ENCODE measurements at regions not wholly inside any gene's neighbourhood (a gene's known extent, or its start where the extent isn't known, plus 50 kb on each side); places are given as distances from the start of the nearest gene placed in this dataset.

DNA sequence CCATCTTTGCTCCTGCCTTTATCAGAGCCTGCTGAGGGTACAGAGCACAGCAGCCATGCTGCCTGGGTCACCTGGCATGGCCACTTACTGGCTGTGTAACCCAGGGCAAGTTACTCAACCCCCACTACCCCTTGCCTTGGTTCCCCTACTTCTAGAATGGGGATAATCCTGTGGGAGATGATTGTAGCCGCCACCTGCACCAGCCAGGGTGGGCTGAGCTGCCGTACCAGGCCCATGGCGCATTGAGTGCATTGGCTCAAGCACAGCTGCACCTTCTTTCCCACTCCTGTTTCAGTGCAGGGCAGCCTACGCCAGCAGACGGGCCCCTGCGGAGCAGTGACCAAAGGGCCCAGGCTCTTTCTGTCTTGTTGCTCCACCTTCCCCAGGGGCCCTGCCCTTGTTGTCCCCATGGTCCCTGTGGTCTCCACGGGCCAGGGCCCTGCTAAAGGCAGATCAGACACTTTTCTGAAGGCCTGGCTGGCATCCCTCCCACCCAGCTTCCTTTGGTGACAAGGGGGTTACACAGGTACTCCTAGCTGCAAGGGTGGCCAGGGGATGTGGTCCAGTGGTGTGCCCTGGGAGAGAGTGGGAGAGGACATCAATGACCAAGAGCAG is 159.4 kb upstream of the MLN start:
- TF ChIP-seq, protein P1, sequence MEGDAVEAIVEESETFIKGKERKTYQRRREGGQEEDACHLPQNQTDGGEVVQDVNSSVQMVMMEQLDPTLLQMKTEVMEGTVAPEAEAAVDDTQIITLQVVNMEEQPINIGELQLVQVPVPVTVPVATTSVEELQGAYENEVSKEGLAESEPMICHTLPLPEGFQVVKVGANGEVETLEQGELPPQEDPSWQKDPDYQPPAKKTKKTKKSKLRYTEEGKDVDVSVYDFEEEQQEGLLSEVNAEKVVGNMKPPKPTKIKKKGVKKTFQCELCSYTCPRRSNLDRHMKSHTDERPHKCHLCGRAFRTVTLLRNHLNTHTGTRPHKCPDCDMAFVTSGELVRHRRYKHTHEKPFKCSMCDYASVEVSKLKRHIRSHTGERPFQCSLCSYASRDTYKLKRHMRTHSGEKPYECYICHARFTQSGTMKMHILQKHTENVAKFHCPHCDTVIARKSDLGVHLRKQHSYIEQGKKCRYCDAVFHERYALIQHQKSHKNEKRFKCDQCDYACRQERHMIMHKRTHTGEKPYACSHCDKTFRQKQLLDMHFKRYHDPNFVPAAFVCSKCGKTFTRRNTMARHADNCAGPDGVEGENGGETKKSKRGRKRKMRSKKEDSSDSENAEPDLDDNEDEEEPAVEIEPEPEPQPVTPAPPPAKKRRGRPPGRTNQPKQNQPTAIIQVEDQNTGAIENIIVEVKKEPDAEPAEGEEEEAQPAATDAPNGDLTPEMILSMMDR (IDR thresholded peaks at IDR 0.05; ENCODE audit: borderline replicate concordance, extremely low read depth, low read length, poor library complexity, severe bottlenecking) = no peak
- no peak for TF ChIP-seq EZH2 (IDR thresholded peaks at IDR 0.05; ENCODE audit: borderline replicate concordance, low read depth, low read length, severe bottlenecking)

Data from DND-41 (cell line).